Adipose tissue (tissue), 3 donors: ENCODE measurements at regions not wholly inside any gene's neighbourhood (a gene's known extent, or its start where the extent isn't known, plus 50 kb on each side); places are given as distances from the start of the nearest gene placed in this dataset.
"Not testable (repeated sequence)": the region's sequence is repeated elsewhere in the genome, so short reads cannot be mapped to it uniquely, and the experiment has no call there.

ENCODE experiments used
- H3K27ac ChIP-seq: one replicate; pipeline ENCODE4 v1.5.1; 2013; ENCODE audit warnings: low read depth, low read length
- WGBS, 3 donors: extraction: QIAGEN DNeasy Blood & Tissue Kit; methylation state at CpG; one replicate each; pipeline ENCODE4 v1.1.7; 2013; 5-methylcytosine and 5-hydroxymethylcytosine counted together
- donor health status: healthy with polysubstance abuse.
- donor health status: Bipolar disorder and iron deficiency.
- donor health status: healthy.

- WGBS, 3 donors = 38 to 78% (median 72%) methylated on average over 2 of the region's 2 CpGs
- no peak overlapping the region for H3K27ac ChIP-seq
Observed at GRCh38 chr2:64875368-64875767, 113.8 kb upstream of the SLC1A4 start.

GRCh38 chr2:64876137-64876647, 113.0 kb upstream of the SLC1A4 start:
- WGBS, 3 donors = 34 to 38% (median 37%) methylated on average over 3 of the region's 3 CpGs
- H3K27ac ChIP-seq = no peak overlapping the region

GRCh38 chr2:64879745-64880144, 109.5 kb upstream of the SLC1A4 start:
- WGBS, 3 donors = 84 to 89% (median 88%) methylated on average over 5 of the region's 5 CpGs
- H3K27ac ChIP-seq = no peak overlapping the region

- 77 to 86% (median 82%) methylated on average over 12 of the region's 12 CpGs for WGBS, 3 donors
- H3K27ac ChIP-seq = no peak overlapping the region
Observed at GRCh38 chr2:64880193-64880951, 108.8 kb upstream of the SLC1A4 start.

GRCh38 chr2:64881037-64881492, 108.1 kb upstream of the SLC1A4 start:
- H3K27ac ChIP-seq = no peak overlapping the region
- WGBS, 3 donors = 80 to 89% (median 83%) methylated on average over 6 of the region's 6 CpGs

- H3K27ac ChIP-seq = no peak overlapping the region
- 90 to 93% (median 92%) methylated on average over 5 of the region's 5 CpGs for WGBS, 3 donors
Observed at GRCh38 chr2:64887565-64887964, 101.6 kb upstream of the SLC1A4 start.

- H3K27ac ChIP-seq = no peak overlapping the region
- 77 to 80% (median 78%) methylated on average over 11 of the region's 11 CpGs for WGBS, 3 donors
Observed at GRCh38 chr2:64888591-64889309, 100.4 kb upstream of the SLC1A4 start.

GRCh38 chr2:64889803-64890202, 99.4 kb upstream of the SLC1A4 start:
- 67 to 81% (median 79%) methylated on average over 4 of the region's 4 CpGs for WGBS, 3 donors
- H3K27ac ChIP-seq = no peak overlapping the region

GRCh38 chr2:64896572-64896971, 92.6 kb upstream of the SLC1A4 start:
- H3K27ac ChIP-seq = not testable (repeated sequence)
- 94 to 97% (median 95%) methylated on average over 3 of the region's 3 CpGs for WGBS, 3 donors

- WGBS, 3 donors = 86 to 88% (median 86%) methylated on average over 37 of the region's 37 CpGs
- no peak overlapping the region for H3K27ac ChIP-seq
Observed at GRCh38 chr2:64899081-64899865, 89.9 kb upstream of the SLC1A4 start.

GRCh38 chr2:64899876-64900275, 89.3 kb upstream of the SLC1A4 start:
- H3K27ac ChIP-seq = not testable (repeated sequence)
- whole genome bisulfite sequencing, 3 donors = 81 to 89% (median 85%) methylated on average over 6 of the region's 6 CpGs

GRCh38 chr2:64904413-64905329, 84.5 kb upstream of the SLC1A4 start:
- 31 to 66% (median 34%) methylated on average over 11 of the region's 11 CpGs for WGBS, 3 donors
- H3K27ac ChIP-seq = no peak overlapping the region

GRCh38 chr2:64905338-64906024, 83.7 kb upstream of the SLC1A4 start:
- no peak overlapping the region for H3K27ac ChIP-seq
- whole genome bisulfite sequencing, 3 donors = 67 to 81% (median 73%) methylated on average over 8 of the region's 8 CpGs

- no peak overlapping the region for H3K27ac ChIP-seq
- WGBS, 3 donors = 68 to 84% (median 82%) methylated on average over 6 of the region's 6 CpGs
Observed at GRCh38 chr2:64906853-64907536, 82.2 kb upstream of the SLC1A4 start.

GRCh38 chr2:64908406-64908805, 80.8 kb upstream of the SLC1A4 start:
- WGBS, 3 donors = 90 to 96% (median 92%) methylated on average over 2 of the region's 2 CpGs
- H3K27ac ChIP-seq = no peak overlapping the region

GRCh38 chr2:64910523-64910922, 78.7 kb upstream of the SLC1A4 start:
- no peak overlapping the region for H3K27ac ChIP-seq
- WGBS, 3 donors = 96% methylated on average over 4 of the region's 4 CpGs

GRCh38 chr2:64910972-64911433, 78.2 kb upstream of the SLC1A4 start:
- 55 to 71% (median 63%) methylated on average over 1 of the region's 1 CpG for WGBS, 3 donors
- no peak overlapping the region for H3K27ac ChIP-seq
